Keratinocyte (primary cell): ENCODE measurements at regions not wholly inside any gene's neighbourhood (a gene's known extent, or its start where the extent isn't known, plus 50 kb on each side); places are given as distances from the start of the nearest gene placed in this dataset.

Experiments
- DNase-seq: peaks from one replicate; pipeline ENCODE4 v3.0.0-alpha.2; 2011; ENCODE audit warnings: low read depth, missing footprints, low spot score
- FAIRE-seq: peaks from 2 replicates; lab custom pipeline; 2011; peaks lifted over from hg19 to GRCh38; lab: Jason Lieb, UNC
- H2AFZ ChIP-seq: 2 replicates; pipeline ENCODE4 v1.6.0; 2012; ENCODE audit warnings: low read length, control low read depth, inconsistent platforms; ENCODE audit not compliant: control insufficient read depth
- H3K27ac ChIP-seq: 2 replicates; pipeline ENCODE4 v1.5.1; 2011; ENCODE audit warnings: low read length; ENCODE audit not compliant: control insufficient read depth, insufficient read depth
- H3K27me3 ChIP-seq: 3 replicates; pipeline ENCODE4 v1.6.0; 2011; ENCODE audit warnings: low read length; ENCODE audit not compliant: control insufficient read depth, insufficient read depth; ENCODE audit errors: extremely low read depth
- H3K36me3 ChIP-seq, 2 experiments: 2 replicates in 1 of 2; 3 replicates in 1 of 2; pipeline ENCODE4 v1.5.1; 2011; ENCODE audit warnings: low read length in 2 of 2, mild to moderate bottlenecking in 1 of 2; ENCODE audit not compliant: control insufficient read depth in 2 of 2, insufficient read depth in 2 of 2; ENCODE audit errors: extremely low read depth in 1 of 2
- H3K4me1 ChIP-seq: 3 replicates; pipeline ENCODE4 v1.5.1; 2011; ENCODE audit warnings: low read length; ENCODE audit not compliant: control insufficient read depth, insufficient read depth; ENCODE audit errors: extremely low read depth
- H3K4me2 ChIP-seq: 3 replicates; pipeline ENCODE4 v1.6.0; 2011; ENCODE audit warnings: low read depth, low read length; ENCODE audit not compliant: control insufficient read depth, insufficient read depth; ENCODE audit errors: extremely low read depth
- H3K4me3 ChIP-seq, 3 experiments: fragments of 200-600 bp in 1 of 3; sonication (generic) in 1 of 3; 2 replicates in 2 of 3; 3 replicates in 1 of 3; pipeline ENCODE4 v1.5.1; 2011 to 2016; ENCODE audit warnings: low read length in 3 of 3, mild to moderate bottlenecking in 3 of 3, control low read depth in 2 of 3, inconsistent platforms in 1 of 3, low read depth in 1 of 3, mixed read lengths in 1 of 3, mixed run types in 1 of 3, moderate library complexity in 1 of 3; ENCODE audit not compliant: control insufficient read depth in 2 of 3, insufficient read depth in 2 of 3; ENCODE audit errors: extremely low read depth in 1 of 3
- H3K79me2 ChIP-seq: 2 replicates; pipeline ENCODE4 v1.6.0; 2012; ENCODE audit warnings: low read length; ENCODE audit not compliant: control insufficient read depth, insufficient read depth
- H3K9ac ChIP-seq: 3 replicates; pipeline ENCODE4 v1.6.0; 2011; ENCODE audit warnings: low read length; ENCODE audit not compliant: control insufficient read depth, insufficient read depth; ENCODE audit errors: extremely low read depth
- H3K9me1 ChIP-seq: 3 replicates; pipeline ENCODE4 v1.6.0; 2011; ENCODE audit warnings: low read length; ENCODE audit not compliant: control insufficient read depth, insufficient read depth; ENCODE audit errors: extremely low read depth
- H3K9me3 ChIP-seq: 2 replicates; pipeline ENCODE4 v1.5.1; 2012; ENCODE audit warnings: low read depth, low read length; ENCODE audit not compliant: control insufficient read depth
- H4K20me1 ChIP-seq: 3 replicates; pipeline ENCODE4 v1.6.0; 2011; ENCODE audit warnings: low read length; ENCODE audit not compliant: control insufficient read depth, insufficient read depth; ENCODE audit errors: extremely low read depth
- CTCF ChIP-seq, 3 experiments: IDR thresholded peaks in 1 of 3; conservative IDR thresholded peaks in 1 of 3; optimal IDR thresholded peaks in 1 of 3; 2 replicates in 2 of 3; 3 replicates in 1 of 3; pipeline versions ENCODE3 to v1.5.1; 2011; ENCODE audit warnings: low read length in 3 of 3, mild to moderate bottlenecking in 3 of 3, moderate library complexity in 2 of 3, control low read depth in 1 of 3, inconsistent platforms in 1 of 3; ENCODE audit not compliant: insufficient read depth in 2 of 3; ENCODE audit errors: extremely low read depth in 1 of 3
- EZH2 ChIP-seq: IDR thresholded peaks from one replicate; pipeline ENCODE4 v1.6.1; 2012; ENCODE audit warnings: inconsistent platforms, mild to moderate bottlenecking, low read length, moderate library complexity
- dilution Hi-C: fragments of 300-500 bp; cut with MboI; formaldehyde crosslinking; loops from one replicate; pipeline ENCODE4 v1.7.0; 2020; ENCODE audit warnings: low sequenced_read_pairs; ENCODE audit not compliant: extremely low pct_ligation_motif_present

- Histone ChIP-seq H3K4me3 (no peak overlapping the region), H3K27ac (no peak overlapping the region), H3K4me2 (no peak overlapping the region), H2AFZ (no peak overlapping the region), H3K27me3 (no peaks in the 10 kb centered on the region), H3K36me3 (no peaks in the 10 kb centered on the region), H3K9me1 (no peaks in the 10 kb centered on the region), H4K20me1 (no peaks in the 10 kb centered on the region), H3K4me1 (peaks cover 16% of the 10 kb centered on the region), H3K9ac (no peak overlapping the region), H3K9me3 (no peaks in the 10 kb centered on the region), H3K79me2 (no peaks in the 10 kb centered on the region)
- no peak for TF ChIP-seq CTCF (optimal IDR thresholded peaks at IDR 0.05 in 1 of 3, IDR thresholded peaks at IDR 0.05 in 1 of 3, conservative IDR thresholded peaks at IDR 0.05 in 1 of 3; ENCODE audit: extremely low read depth in 1 of 3, insufficient read depth in 2 of 3, low read length in 3 of 3)
- TF ChIP-seq EZH2: no peak
- DNase-seq (no peak), FAIRE-seq (no peak)
- dilution Hi-C loops: no loop called here
Measured at GRCh38 chr1:229196404-229197264, 74.3 kb upstream of the RAB4A start.

GRCh38 chr1:229197265-229197585 lies 73.7 kb upstream of the RAB4A start:
- peaks cover 11% of the 10 kb centered on the region for H3K4me1 ChIP-seq
- TF ChIP-seq CTCF (optimal IDR thresholded peaks at IDR 0.05 in 1 of 3, IDR thresholded peaks at IDR 0.05 in 1 of 3, conservative IDR thresholded peaks at IDR 0.05 in 1 of 3; ENCODE audit: extremely low read depth in 1 of 3, insufficient read depth in 2 of 3, low read length in 3 of 3) (no peak), EZH2 (no peak)
- dilution Hi-C loops: no loop called here
- no peaks in the 10 kb centered on the region for H3K9me1 ChIP-seq
- H2AFZ ChIP-seq: no peak overlapping the region
- H3K79me2 ChIP-seq: no peaks in the 10 kb centered on the region
- H3K36me3 ChIP-seq: no peaks in the 10 kb centered on the region
- no peaks in the 10 kb centered on the region for H4K20me1 ChIP-seq
- no peaks in the 10 kb centered on the region for H3K27me3 ChIP-seq
- FAIRE-seq: no peak
- no peaks in the 10 kb centered on the region for H3K9me3 ChIP-seq
- no peak overlapping the region for H3K9ac ChIP-seq
- H3K4me2 ChIP-seq: no peak overlapping the region
- DNase-seq: no peak
- H3K4me3 ChIP-seq: no peak overlapping the region
- H3K27ac ChIP-seq: no peak overlapping the region
